Inflammatory macrophage (primary cell): ENCODE measurements at regions not wholly inside any gene's neighbourhood (a gene's known extent, or its start where the extent isn't known, plus 50 kb on each side); places are given as distances from the start of the nearest gene placed in this dataset.
"Not testable (repeated sequence)": the region's sequence is repeated elsewhere in the genome, so short reads cannot be mapped to it uniquely, and the experiment has no call there.

Source experiments
- DNase-seq, 2 donors: peaks; one replicate each; pipeline ENCODE4 v3.0.0-alpha.2; 2020 to 2022

- DNase-seq: no peak
These were observed 99.3 kb upstream of the FAM20A start for GRCh38 chr17:68700421-68700820.

- no peak for DNase-seq
These were observed 98.8 kb upstream of the FAM20A start for GRCh38 chr17:68699936-68700335.

DNA sequence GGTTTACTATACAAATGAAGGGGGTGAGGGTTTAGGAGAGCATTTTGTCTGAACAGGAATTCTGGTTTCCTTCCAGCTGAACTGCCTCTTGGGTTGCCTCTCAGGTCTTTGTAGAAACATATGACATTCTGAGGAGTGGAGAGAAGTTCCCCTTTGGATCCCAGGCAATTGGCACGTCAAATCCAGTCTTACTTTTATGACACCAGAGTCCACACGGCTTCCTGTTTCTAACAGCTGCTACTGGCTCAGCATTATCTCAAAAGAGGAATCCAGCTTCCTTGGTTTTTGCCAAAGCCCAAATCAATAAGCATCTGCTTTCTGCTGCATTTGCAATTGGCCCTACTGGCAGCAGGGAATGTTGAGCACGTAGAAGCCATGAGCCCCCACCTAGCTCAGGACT lies 97.6 kb upstream of the FAM20A start:
- peak; percentile 86 to 87 for DNase-seq

DNA sequence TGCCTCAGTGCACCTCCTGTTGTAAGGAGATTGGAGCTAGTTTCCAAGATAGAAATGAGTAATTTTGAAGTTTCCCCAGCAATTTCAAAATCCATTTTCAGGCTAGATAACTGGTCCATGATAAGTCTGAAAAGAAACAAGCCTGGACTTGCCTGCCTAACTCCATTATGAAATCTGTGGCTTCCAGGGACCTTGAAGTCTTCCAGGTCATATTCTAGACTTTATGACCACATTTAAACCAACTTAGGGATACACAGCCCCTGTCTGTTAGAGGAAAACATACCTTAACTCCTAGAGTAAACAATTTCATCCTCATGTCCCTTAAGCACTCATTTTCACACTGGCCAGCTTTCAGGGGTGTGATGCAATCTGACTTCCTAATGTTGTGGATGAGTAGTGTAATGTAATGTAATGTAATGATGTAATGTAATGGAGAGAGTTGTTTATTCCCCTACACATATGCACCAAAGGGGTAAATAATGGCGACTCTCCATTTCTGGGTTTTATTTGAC lies 96.7 kb upstream of the FAM20A start:
- peak; percentile 75 to 82 for DNase-seq

DNA sequence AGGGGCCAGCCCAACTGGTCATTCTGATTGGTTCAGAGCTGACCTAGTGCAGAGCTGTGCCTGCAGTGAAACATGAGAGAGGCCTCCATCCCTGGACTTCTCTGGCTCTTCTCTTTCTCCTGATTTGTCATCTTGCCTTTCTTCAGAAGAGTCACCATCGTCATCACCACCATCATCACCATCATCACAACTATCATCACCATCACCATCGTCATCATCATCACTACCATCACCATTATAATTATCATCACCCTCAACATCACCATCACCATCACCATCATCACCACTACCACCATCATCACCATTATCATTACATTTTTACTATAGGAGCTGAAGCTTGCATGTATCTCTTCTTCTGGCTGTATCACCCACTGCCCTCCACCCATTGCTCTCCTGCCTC lies 94.5 kb upstream of the FAM20A start:
- DNase-seq: no peak

DNA sequence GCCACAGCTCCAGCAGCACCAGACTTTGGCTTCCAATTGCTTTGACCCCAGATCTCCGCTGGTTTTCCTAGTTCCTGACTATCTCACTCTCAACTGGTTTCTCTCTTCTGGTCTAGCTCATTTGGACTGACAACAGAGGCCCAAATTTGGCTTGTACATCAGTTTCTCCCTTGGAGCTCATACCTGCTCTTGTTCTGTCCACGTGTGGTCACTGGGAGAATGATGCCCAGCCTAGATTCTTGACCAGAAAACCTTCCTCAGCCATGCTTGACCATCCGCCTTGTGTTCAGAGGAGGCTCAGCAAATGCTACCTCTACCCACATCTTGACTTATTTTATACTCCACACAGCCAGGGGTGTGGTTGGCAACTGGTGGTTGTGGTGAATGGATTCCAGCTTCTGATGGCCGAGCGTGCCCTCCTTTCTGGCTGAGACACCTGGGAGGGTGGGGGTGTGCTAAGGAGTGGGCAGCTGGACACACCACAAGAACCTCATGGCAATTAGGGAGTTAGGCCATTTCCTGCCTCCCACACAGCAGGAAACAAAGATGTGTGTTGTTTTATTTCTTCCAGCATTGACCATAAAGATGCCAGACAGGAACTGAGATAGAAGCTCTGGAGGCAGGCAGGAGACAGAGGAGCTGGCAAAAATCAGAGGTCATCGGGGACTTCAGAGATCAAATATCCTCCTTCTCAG lies 93.8 kb upstream of the FAM20A start:
- peak in 1 of 2 donors; percentile 13 for DNase-seq

GRCh38 chr17:68693896-68694295 lies 92.7 kb upstream of the FAM20A start:
- no peak for DNase-seq

DNA sequence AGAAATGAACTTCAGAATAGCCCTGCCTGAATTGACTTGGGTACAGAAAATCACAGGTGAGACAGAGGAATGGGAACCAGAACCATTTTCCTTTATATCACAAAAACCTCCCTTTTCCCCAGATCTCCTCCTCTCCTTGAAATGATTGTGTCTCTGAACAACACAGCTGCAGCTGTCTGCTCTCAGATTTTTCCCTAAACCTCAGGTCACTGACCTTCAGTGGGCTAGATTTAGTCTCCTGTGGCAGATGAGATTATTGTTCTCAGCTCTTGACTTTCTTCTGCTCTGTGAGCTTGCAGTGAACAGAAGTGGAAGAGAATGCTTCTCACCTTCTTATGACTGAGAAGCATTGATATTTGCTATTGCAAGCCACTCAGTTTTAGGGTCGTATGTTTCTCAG lies 92.3 kb upstream of the FAM20A start:
- no peak for DNase-seq

DNA sequence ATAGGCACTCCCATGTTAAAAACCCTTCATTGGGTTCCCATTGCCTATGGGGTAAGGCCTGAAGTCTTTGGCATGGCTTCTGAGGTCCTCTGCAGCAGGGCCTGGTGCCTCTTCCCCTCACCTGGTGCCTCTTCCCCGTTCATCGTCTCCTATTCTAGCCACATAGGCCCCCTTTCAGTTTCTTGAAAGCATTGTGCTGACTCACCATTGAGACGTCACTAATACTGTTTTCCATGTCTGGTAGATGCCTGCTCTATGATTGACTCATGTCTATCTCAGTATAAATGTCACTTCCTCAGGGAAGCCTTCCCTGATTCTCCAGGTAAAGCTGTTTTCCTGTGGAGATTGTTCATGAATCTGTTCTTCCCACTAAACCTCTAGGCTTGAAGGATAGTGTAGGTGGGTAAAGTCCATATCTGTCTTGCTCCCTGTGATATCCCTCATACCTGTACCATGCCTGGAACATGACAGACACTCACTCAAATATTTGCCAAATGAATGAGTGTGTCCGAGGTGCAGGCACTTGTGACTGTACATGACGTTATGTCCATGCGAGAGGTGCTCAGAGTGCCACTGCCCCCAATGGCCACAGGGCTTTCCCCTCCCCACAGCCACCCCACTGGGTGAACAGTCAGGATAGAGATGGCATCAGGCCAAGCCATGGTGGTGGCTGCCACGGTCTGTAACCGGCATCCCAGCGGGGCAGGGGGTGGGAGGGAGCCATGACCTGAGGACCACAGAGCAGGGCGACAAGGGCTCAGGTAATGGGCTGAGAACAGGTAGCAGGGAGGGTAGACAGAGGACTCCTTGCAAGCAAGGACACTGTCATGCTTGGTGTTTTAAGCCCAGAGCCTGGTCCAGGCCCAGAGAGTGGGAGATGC lies 85.2 kb upstream of the FAM20A start:
- DNase-seq: no peak

- DNase-seq: no peak
These were observed 83.8 kb upstream of the FAM20A start for GRCh38 chr17:68684949-68685357.

DNA sequence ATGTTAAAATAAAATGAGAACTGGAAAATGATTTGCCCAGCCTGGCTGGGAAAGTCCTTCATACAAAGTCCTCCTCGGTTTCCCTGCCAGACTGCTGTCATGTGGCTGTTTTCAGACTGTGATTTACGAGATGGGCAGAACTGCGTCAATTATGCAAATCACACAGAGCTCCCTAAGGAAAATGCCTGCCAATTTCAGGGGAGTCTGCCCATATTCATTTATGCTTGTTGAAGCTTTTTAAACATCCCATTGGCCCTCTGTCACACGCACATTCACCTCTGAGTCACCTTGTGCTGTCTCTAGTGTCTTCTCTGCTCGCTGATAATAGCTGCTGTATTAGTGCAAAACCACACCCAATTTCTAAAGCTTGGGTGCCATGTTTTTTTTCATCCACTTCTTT lies 81.7 kb upstream of the FAM20A start:
- DNase-seq: no peak

- DNase-seq: no peak
These were observed 78.7 kb upstream of the FAM20A start for GRCh38 chr17:68679882-68680281.

DNA sequence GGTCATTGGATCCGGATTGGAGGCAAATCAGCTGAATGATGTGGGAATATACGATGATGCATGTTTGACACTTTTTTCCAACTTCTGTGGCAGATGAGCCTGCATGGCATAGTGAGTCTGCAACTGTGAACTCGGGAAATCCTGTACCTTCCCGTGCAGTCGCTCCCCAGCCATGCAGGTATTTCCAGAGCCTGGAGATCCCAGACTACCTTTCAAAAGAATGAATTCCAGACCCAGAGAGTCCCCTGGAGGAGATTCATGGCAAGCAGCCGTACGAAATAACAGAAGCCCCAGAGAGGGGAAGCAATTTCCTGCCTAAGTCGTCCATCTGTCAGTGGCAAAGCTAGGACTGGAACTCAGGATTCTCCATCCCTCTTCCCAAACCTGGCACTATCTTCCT lies 75.7 kb upstream of the FAM20A start:
- DNase-seq: no peak

DNA sequence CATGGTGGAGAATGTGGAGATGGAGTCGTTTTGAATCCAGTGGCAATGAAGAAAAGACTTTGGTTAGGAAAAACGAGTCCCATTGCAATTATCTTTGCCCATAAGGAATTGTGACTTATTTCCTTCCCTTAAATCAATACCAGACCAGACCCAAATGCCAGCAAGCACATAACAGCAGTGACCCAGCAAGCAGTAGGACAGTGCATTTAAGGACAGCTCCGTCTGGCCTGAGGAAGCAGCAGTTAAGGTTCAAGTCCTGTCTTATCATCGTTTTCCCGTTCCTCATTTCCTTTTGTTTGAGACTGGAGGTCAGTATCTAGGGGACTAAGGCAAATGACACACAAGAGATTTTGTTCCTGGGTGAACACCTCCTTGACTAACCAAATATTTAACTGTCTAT lies 74.6 kb upstream of the FAM20A start:
- no peak for DNase-seq

DNA sequence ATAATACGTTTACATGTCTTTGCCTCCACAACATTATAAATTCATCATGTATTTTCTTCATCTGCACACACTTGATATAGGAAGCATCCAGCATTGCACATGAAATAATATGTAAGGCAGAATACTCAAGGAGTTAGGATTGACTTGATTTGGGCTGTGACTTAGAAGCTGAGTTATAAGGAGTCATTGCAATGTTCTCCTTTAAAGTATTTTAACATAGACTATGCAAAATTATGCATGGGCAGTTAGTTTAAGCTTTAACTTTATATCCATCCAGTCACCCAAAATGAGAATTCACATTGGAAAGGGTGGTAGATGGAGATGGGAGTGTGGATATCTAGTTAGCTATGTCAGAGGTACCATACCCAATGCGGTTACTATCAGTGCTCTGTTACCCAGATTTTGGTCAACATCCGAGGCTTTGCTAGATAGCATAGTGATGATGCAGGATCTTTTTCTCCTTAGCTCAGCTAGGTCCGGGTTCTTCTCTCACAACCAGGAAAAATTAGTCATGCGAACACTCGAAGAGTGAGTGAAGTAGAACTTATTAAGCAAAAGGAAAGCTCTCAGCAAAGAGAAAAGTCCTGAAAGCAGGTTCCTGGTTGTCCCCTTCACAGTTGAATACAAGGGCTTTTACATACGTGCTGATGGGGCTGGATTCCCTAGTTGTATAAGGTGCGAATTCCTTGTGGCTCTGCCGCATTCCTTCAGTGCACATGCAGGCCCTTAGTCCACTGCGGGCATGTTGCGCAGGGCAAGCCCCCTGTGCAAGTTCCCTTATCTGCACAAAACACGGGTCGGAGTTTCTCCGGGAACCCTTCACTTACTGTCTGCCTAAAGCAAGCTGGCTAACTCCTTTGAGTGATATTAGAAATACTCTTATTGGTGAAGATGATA lies 73.1 kb upstream of the FAM20A start:
- DNase-seq: no peak

- DNase-seq: no peak
These were observed 70.0 kb upstream of the FAM20A start for GRCh38 chr17:68670967-68671693.

DNA sequence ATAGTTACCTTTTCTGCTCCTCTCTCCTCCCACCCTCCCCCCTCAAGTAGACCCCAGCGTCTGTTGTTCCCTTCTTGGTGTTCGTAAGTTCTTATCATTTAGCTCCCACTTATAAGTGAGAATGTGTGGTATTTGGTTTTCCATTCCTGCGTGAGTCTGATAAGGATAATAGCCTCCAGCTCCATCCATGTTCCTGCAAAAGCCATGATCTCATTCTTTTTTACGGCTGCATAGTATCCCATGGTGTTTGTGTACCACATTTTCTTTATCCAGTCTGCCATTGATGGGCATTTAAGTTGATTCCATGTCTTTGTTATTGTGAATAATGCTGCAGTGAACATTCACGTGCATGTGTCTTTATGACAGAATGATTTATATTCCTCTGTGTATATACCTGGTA lies 65.3 kb upstream of the FAM20A start:
- DNase-seq: not testable (repeated sequence)

- no peak for DNase-seq
These were observed 64.2 kb upstream of the FAM20A start for GRCh38 chr17:68665373-68665772.

- DNase-seq: no peak
These were observed 61.3 kb upstream of the FAM20A start for GRCh38 chr17:68662479-68662878.

GRCh38 chr17:68662037-68662432 lies 60.9 kb upstream of the FAM20A start:
- no peak for DNase-seq

DNA sequence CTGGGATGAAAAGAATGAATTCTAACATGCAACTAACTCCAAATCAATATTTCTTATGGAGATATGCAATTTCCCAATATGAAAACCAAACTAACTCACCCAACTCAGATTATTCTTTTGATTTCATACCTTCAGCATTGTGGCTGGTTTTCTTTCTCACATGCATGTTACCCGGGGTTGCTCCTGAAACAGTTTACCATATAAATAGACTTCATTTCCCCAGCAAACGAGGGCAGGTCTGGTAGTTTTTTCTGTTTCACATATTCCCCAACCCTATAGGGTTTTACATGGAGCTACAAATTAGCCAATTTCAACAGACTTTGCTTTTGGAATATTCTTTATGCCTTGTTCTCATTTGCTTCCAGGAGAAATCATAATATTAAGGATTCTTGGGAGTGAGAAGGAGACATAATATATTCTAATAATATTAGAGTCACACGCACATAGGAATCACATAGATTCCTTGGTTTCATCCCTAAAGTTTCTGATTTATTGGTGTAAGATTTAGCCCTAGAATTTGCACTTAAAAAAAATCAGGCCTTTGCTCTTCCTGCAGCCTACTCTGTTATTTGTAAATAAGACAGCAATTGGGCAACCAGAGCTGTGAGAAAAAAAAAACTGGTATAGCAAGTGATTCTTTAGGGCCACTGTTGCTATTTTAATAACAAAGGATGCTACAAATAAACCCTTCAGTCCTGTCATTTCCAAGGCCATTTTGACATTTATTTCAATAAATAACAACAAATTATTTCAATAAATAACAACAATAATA lies 60.3 kb upstream of the FAM20A start:
- no peak for DNase-seq
